HEK293 (cell line): ENCODE measurements at regions not wholly inside any gene's neighbourhood (a gene's known extent, or its start where the extent isn't known, plus 50 kb on each side); places are given as distances from the start of the nearest gene placed in this dataset.
A peak's percentile ranks its signal among the peaks of the same experiment; 100 is the strongest.

Experiments used
- BCL11A ChIP-seq: fragments of 450-650 bp; formaldehyde crosslinking; IDR thresholded peaks from 2 replicates; pipeline ENCODE4 v1.5.1; 2016; ENCODE audit warnings: low read depth, missing biosample characterization, missing genetic modification characterization
- GLI2 ChIP-seq: fragments of 450-650 bp; formaldehyde crosslinking; IDR thresholded peaks from 2 replicates; pipeline ENCODE4; 2017; ENCODE audit warnings: missing biosample characterization, missing genetic modification characterization, low read depth, borderline replicate concordance
- GLIS2 ChIP-seq: fragments of 450-650 bp; formaldehyde crosslinking; IDR thresholded peaks from 2 replicates; pipeline ENCODE4 v1.5.1; 2016; ENCODE audit warnings: missing biosample characterization, missing genetic modification characterization
- IKZF3 ChIP-seq: fragments of 450-650 bp; IDR thresholded peaks from 2 replicates; pipeline ENCODE4 v1.5.0; 2018; ENCODE audit warnings: missing biosample characterization, mild to moderate bottlenecking, missing genetic modification characterization, moderate library complexity
- KLF1 ChIP-seq: fragments of 450-650 bp; formaldehyde crosslinking; IDR thresholded peaks from 2 replicates; pipeline ENCODE4 v1.5.1; 2016; ENCODE audit warnings: missing biosample characterization, missing genetic modification characterization
- KLF8 ChIP-seq: fragments of 450-650 bp; formaldehyde crosslinking; IDR thresholded peaks from 2 replicates; pipeline ENCODE4 v1.5.1; 2016; ENCODE audit warnings: missing biosample characterization, missing genetic modification characterization
- MEIS1 ChIP-seq: sonication (generic); formaldehyde crosslinking; IDR thresholded peaks from 2 replicates; pipeline ENCODE4 v1.8.1; 2022; ENCODE audit warnings: missing genetic modification reagents, mild to moderate bottlenecking, borderline replicate concordance
- PRDM1 ChIP-seq: fragments of 450-650 bp; formaldehyde crosslinking; IDR thresholded peaks from 2 replicates; pipeline ENCODE4; 2016; ENCODE audit warnings: missing biosample characterization, missing genetic modification characterization
- SCRT2 ChIP-seq: fragments of 450-650 bp; formaldehyde crosslinking; IDR thresholded peaks from 2 replicates; pipeline ENCODE4 v1.5.1; 2016; ENCODE audit warnings: missing biosample characterization, missing genetic modification characterization
- ZBTB17 ChIP-seq: fragments of 450-650 bp; formaldehyde crosslinking; IDR thresholded peaks from 2 replicates; pipeline ENCODE4 v1.5.1; 2016; ENCODE audit warnings: missing biosample characterization, missing genetic modification characterization
- ZFP41 ChIP-seq: fragments of 450-650 bp; formaldehyde crosslinking; IDR thresholded peaks from 2 replicates; pipeline ENCODE4 v1.5.1; 2016; ENCODE audit warnings: missing biosample characterization, missing genetic modification characterization, borderline replicate concordance
- ZFP69B ChIP-seq: fragments of 450-650 bp; formaldehyde crosslinking; IDR thresholded peaks from 2 replicates; pipeline ENCODE4 v1.5.1; 2016; ENCODE audit warnings: missing biosample characterization, missing genetic modification characterization
- ZNF114 ChIP-seq: fragments of 450-650 bp; formaldehyde crosslinking; IDR thresholded peaks from 2 replicates; pipeline ENCODE4 v1.5.0; 2017; ENCODE audit warnings: missing biosample characterization, missing genetic modification characterization
- ZNF157 ChIP-seq: fragments of 450-650 bp; formaldehyde crosslinking; IDR thresholded peaks from 2 replicates; pipeline ENCODE4 v1.5.1; 2016; ENCODE audit warnings: missing biosample characterization, missing genetic modification characterization
- ZNF202 ChIP-seq: fragments of 450-650 bp; formaldehyde crosslinking; IDR thresholded peaks from 2 replicates; pipeline ENCODE4 v1.5.1; 2016; ENCODE audit warnings: missing biosample characterization, missing genetic modification characterization, borderline replicate concordance
- ZNF423 ChIP-seq: fragments of 450-650 bp; formaldehyde crosslinking; IDR thresholded peaks from 2 replicates; pipeline ENCODE4 v1.5.1; 2016; ENCODE audit warnings: missing biosample characterization, missing genetic modification characterization
- ZNF561 ChIP-seq: fragments of 450-650 bp; IDR thresholded peaks from 2 replicates; pipeline ENCODE4 v1.5.1; 2018; ENCODE audit warnings: missing biosample characterization, missing genetic modification characterization, borderline replicate concordance
- ZNF596 ChIP-seq: fragments of 450-650 bp; IDR thresholded peaks from 2 replicates; pipeline ENCODE4 v1.5.0; 2018; ENCODE audit warnings: missing biosample characterization, mild to moderate bottlenecking, missing genetic modification characterization, moderate library complexity
- ZNF600 ChIP-seq: fragments of 450-650 bp; formaldehyde crosslinking; IDR thresholded peaks from 2 replicates; pipeline ENCODE4 v1.5.1; 2016; ENCODE audit warnings: missing biosample characterization, missing genetic modification characterization
- ZNF623 ChIP-seq: fragments of 450-650 bp; formaldehyde crosslinking; IDR thresholded peaks from 2 replicates; pipeline ENCODE4 v1.5.1; 2016; ENCODE audit warnings: missing biosample characterization, missing genetic modification characterization
- ZNF768 ChIP-seq: fragments of 450-650 bp; formaldehyde crosslinking; IDR thresholded peaks from 2 replicates; pipeline ENCODE4 v1.5.1; 2018; ENCODE audit warnings: missing biosample characterization, mild to moderate bottlenecking, missing genetic modification characterization
- ZNF843 ChIP-seq: fragments of 450-650 bp; formaldehyde crosslinking; IDR thresholded peaks from 2 replicates; pipeline ENCODE4 v1.5.1; 2016; ENCODE audit warnings: missing biosample characterization, missing genetic modification characterization
- TF ChIP-seq, protein P1 (sequence below): fragments of 450-650 bp; formaldehyde crosslinking; IDR thresholded peaks from 2 replicates; pipeline ENCODE4 v1.5.1; 2016; ENCODE audit warnings: missing biosample characterization, missing genetic modification characterization
- TF ChIP-seq, protein P2 (sequence below): fragments of 450-650 bp; IDR thresholded peaks from 2 replicates; pipeline ENCODE4 v1.5.1; 2018; ENCODE audit warnings: missing biosample characterization, mild to moderate bottlenecking, missing genetic modification characterization
- TF ChIP-seq, protein P3 (sequence below): fragments of 450-650 bp; formaldehyde crosslinking; IDR thresholded peaks from 2 replicates; pipeline ENCODE4 v1.5.1; 2016; ENCODE audit warnings: missing biosample characterization, missing genetic modification characterization
- TF ChIP-seq, protein P4 (sequence below): fragments of 450-650 bp; formaldehyde crosslinking; IDR thresholded peaks from 2 replicates; pipeline ENCODE4 v1.5.1; 2017; ENCODE audit warnings: missing biosample characterization, missing genetic modification characterization
- TF ChIP-seq, protein P5 (sequence below): fragments of 450-650 bp; formaldehyde crosslinking; IDR thresholded peaks from 2 replicates; pipeline ENCODE4 v1.5.1; 2016; ENCODE audit warnings: missing biosample characterization, missing genetic modification characterization
- TF ChIP-seq, protein P6 (sequence below): fragments of 450-650 bp; formaldehyde crosslinking; IDR thresholded peaks from 2 replicates; pipeline ENCODE4 v1.5.1; 2016; ENCODE audit warnings: missing biosample characterization, missing genetic modification characterization

DNA sequence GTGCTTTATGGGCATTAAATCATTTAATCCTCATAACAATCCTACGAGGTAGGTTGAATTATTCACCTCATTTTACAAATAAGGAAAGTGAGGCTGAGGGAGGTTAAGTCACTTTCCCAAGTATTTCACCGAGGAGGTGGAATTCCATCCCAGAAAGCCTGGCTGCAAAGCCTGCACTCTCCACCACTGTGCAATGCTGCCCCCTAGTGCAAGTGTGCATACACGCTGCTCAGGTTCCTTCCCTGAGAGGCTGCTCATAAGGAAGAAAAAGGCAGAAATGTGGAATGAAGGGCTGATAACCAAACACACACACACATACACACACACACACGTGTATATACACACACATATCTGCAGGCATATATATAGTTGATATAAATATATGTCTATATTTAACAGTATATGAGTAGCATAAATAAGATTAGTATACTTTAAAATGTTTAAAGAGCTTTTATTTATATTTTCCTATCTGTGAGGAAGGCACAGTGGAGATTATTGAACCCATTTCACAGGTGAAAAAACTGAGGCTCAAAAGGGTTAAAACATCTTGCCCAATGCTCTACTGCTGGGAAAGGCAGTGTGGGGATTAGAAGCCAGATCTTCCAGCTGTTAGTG is 714.5 kb upstream of the TENM3 start (continued):
- TF ChIP-seq KLF8 (tag by site-specific recombination) (no peak), ZBTB17 (peak; percentile 21; the same call in 1 of the 2 replicates), GLI2 (tag by site-specific recombination) (no peak), ZNF623 (tag by site-specific recombination) (no peak), ZNF423 (tag by site-specific recombination) (no peak), ZFP69B (tag by site-specific recombination) (no peak), SCRT2 (tag by site-specific recombination) (peak; percentile 69), ZNF600 (tag by site-specific recombination) (peak; percentile 37; the same call in 1 of the 2 replicates), ZNF202 (no peak), KLF1 (tag by site-specific recombination) (no peak), ZNF157 (tag by site-specific recombination) (no peak), ZNF843 (tag by site-specific recombination) (no peak), MEIS1 (no peak), PRDM1 (tag by site-specific recombination) (no peak), GLIS2 (tag by site-specific recombination) (no peak), ZNF561 (tag by site-specific recombination) (0 out of 2 replicates have a peak, but pooled peaks have one; percentile 28), ZNF596 (tag by site-specific recombination) (no peak), ZNF768 (tag by site-specific recombination) (no peak), BCL11A (no peak), ZFP41 (tag by site-specific recombination) (no peak), IKZF3 (peak; percentile 79), ZNF114 (tag by site-specific recombination) (no peak)
- TF ChIP-seq, protein P1, sequence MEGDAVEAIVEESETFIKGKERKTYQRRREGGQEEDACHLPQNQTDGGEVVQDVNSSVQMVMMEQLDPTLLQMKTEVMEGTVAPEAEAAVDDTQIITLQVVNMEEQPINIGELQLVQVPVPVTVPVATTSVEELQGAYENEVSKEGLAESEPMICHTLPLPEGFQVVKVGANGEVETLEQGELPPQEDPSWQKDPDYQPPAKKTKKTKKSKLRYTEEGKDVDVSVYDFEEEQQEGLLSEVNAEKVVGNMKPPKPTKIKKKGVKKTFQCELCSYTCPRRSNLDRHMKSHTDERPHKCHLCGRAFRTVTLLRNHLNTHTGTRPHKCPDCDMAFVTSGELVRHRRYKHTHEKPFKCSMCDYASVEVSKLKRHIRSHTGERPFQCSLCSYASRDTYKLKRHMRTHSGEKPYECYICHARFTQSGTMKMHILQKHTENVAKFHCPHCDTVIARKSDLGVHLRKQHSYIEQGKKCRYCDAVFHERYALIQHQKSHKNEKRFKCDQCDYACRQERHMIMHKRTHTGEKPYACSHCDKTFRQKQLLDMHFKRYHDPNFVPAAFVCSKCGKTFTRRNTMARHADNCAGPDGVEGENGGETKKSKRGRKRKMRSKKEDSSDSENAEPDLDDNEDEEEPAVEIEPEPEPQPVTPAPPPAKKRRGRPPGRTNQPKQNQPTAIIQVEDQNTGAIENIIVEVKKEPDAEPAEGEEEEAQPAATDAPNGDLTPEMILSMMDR (tag by site-specific recombination) = peak; percentile 58; the same call in 1 of the 2 replicates
- TF ChIP-seq, protein P2, sequence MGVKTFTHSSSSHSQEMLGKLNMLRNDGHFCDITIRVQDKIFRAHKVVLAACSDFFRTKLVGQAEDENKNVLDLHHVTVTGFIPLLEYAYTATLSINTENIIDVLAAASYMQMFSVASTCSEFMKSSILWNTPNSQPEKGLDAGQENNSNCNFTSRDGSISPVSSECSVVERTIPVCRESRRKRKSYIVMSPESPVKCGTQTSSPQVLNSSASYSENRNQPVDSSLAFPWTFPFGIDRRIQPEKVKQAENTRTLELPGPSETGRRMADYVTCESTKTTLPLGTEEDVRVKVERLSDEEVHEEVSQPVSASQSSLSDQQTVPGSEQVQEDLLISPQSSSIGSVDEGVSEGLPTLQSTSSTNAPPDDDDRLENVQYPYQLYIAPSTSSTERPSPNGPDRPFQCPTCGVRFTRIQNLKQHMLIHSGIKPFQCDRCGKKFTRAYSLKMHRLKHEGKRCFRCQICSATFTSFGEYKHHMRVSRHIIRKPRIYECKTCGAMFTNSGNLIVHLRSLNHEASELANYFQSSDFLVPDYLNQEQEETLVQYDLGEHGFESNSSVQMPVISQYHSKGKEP (tag by site-specific recombination) = no peak
- TF ChIP-seq, protein P3, sequence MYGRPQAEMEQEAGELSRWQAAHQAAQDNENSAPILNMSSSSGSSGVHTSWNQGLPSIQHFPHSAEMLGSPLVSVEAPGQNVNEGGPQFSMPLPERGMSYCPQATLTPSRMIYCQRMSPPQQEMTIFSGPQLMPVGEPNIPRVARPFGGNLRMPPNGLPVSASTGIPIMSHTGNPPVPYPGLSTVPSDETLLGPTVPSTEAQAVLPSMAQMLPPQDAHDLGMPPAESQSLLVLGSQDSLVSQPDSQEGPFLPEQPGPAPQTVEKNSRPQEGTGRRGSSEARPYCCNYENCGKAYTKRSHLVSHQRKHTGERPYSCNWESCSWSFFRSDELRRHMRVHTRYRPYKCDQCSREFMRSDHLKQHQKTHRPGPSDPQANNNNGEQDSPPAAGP (tag by site-specific recombination) = no peak
- TF ChIP-seq, protein P4, sequence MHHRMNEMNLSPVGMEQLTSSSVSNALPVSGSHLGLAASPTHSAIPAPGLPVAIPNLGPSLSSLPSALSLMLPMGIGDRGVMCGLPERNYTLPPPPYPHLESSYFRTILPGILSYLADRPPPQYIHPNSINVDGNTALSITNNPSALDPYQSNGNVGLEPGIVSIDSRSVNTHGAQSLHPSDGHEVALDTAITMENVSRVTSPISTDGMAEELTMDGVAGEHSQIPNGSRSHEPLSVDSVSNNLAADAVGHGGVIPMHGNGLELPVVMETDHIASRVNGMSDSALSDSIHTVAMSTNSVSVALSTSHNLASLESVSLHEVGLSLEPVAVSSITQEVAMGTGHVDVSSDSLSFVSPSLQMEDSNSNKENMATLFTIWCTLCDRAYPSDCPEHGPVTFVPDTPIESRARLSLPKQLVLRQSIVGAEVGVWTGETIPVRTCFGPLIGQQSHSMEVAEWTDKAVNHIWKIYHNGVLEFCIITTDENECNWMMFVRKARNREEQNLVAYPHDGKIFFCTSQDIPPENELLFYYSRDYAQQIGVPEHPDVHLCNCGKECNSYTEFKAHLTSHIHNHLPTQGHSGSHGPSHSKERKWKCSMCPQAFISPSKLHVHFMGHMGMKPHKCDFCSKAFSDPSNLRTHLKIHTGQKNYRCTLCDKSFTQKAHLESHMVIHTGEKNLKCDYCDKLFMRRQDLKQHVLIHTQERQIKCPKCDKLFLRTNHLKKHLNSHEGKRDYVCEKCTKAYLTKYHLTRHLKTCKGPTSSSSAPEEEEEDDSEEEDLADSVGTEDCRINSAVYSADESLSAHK = no peak
- TF ChIP-seq, protein P5, sequence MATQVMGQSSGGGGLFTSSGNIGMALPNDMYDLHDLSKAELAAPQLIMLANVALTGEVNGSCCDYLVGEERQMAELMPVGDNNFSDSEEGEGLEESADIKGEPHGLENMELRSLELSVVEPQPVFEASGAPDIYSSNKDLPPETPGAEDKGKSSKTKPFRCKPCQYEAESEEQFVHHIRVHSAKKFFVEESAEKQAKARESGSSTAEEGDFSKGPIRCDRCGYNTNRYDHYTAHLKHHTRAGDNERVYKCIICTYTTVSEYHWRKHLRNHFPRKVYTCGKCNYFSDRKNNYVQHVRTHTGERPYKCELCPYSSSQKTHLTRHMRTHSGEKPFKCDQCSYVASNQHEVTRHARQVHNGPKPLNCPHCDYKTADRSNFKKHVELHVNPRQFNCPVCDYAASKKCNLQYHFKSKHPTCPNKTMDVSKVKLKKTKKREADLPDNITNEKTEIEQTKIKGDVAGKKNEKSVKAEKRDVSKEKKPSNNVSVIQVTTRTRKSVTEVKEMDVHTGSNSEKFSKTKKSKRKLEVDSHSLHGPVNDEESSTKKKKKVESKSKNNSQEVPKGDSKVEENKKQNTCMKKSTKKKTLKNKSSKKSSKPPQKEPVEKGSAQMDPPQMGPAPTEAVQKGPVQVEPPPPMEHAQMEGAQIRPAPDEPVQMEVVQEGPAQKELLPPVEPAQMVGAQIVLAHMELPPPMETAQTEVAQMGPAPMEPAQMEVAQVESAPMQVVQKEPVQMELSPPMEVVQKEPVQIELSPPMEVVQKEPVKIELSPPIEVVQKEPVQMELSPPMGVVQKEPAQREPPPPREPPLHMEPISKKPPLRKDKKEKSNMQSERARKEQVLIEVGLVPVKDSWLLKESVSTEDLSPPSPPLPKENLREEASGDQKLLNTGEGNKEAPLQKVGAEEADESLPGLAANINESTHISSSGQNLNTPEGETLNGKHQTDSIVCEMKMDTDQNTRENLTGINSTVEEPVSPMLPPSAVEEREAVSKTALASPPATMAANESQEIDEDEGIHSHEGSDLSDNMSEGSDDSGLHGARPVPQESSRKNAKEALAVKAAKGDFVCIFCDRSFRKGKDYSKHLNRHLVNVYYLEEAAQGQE (tag by site-specific recombination) = no peak
- TF ChIP-seq, protein P6, sequence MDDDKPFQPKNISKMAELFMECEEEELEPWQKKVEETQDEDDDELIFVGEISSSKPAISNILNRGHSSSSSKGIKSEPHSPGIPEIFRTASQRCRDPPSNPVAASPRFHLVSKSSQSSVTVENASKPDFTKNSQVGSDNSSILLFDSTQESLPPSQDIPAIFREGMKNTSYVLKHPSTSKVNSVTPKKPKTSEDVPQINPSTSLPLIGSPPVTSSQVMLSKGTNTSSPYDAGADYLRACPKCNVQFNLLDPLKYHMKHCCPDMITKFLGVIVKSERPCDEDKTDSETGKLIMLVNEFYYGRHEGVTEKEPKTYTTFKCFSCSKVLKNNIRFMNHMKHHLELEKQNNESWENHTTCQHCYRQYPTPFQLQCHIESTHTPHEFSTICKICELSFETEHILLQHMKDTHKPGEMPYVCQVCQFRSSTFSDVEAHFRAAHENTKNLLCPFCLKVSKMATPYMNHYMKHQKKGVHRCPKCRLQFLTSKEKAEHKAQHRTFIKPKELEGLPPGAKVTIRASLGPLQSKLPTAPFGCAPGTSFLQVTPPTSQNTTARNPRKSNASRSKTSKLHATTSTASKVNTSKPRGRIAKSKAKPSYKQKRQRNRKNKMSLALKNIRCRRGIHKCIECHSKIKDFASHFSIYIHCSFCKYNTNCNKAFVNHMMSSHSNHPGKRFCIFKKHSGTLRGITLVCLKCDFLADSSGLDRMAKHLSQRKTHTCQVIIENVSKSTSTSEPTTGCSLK = no peak
